Muscle layer of duodenum (tissue), 2 donors: ENCODE measurements at regions not wholly inside any gene's neighbourhood (a gene's known extent, or its start where the extent isn't known, plus 50 kb on each side); places are given as distances from the start of the nearest gene placed in this dataset.
"Not testable (repeated sequence)": the region's sequence is repeated elsewhere in the genome, so short reads cannot be mapped to it uniquely, and the experiment has no call there.

Experiments
- H3K27ac ChIP-seq: one replicate; pipeline ENCODE4 v1.7.0; 2013; ENCODE audit warnings: mild to moderate bottlenecking, low read length
- H3K27me3 ChIP-seq: one replicate; pipeline ENCODE4 v1.7.0; 2013; ENCODE audit warnings: low read depth, mild to moderate bottlenecking, control low read depth, low read length
- H3K36me3 ChIP-seq, 2 donors: one replicate each; pipeline ENCODE4 v1.7.0; 2013; ENCODE audit warnings: low read length in 2 of 2, control low read depth in 1 of 2, mild to moderate bottlenecking in 1 of 2; ENCODE audit not compliant: insufficient read depth in 2 of 2, control insufficient read depth in 1 of 2
- H3K4me1 ChIP-seq, 2 donors: one replicate each; pipeline ENCODE4 v1.7.0; 2013; ENCODE audit warnings: low read length in 2 of 2, mild to moderate bottlenecking in 2 of 2, control low read depth in 1 of 2, moderate library complexity in 1 of 2; ENCODE audit not compliant: insufficient read depth in 2 of 2, control insufficient read depth in 1 of 2
- H3K4me3 ChIP-seq, 2 donors: one replicate each; pipeline ENCODE4 v1.7.0; 2013; ENCODE audit warnings: low read length in 2 of 2, low read depth in 1 of 2, mild to moderate bottlenecking in 1 of 2
- H3K9me3 ChIP-seq, 2 donors: one replicate each; pipeline ENCODE4 v1.7.0; 2013; ENCODE audit warnings: low read length in 2 of 2, control low read depth in 1 of 2, mild to moderate bottlenecking in 1 of 2; ENCODE audit not compliant: control insufficient read depth in 1 of 2
- donor health status: healthy.

DNA sequence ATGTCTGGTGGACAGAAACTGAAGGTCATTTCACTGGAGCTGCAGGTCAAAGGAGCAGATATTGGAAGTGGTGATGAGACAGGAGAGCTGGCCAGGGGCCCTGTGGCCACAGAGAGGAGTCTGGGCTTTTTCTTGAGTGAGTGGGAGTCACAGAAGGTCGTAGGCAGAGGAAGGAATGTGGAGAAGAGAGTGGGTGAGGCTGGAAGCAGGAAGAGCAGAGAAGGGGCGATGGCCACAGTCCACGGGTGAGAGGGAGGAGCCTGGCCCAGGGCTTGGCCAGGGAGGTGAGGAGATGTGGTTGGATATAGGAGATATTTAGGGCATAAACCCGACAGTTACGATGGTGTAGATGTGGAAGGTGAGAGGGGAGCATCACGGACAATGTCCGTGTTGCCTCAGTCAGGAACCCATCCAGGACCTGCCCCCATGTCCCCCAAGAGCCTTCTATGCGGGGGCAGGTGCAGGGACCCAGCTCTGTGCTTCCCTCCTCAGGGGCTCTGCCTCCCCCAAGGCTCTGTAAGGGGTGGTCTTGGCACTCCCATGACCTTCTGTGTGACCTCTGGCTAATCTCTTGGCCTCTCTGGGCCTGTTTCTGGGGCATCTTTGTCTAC lies 150.5 kb upstream of the PTPN1 start:
- no peaks in the 10 kb centered on the region for H3K27me3 ChIP-seq
- no peak overlapping the region for H3K27ac ChIP-seq
- no peaks in the 10 kb centered on the region for H3K36me3 ChIP-seq
- H3K4me1 ChIP-seq, result no peaks in the 10 kb centered on the region
- no peaks in the 10 kb centered on the region for H3K9me3 ChIP-seq
- H3K4me3 ChIP-seq, result no peak overlapping the region

GRCh38 chr20:50360218-50360672 lies 149.9 kb upstream of the PTPN1 start:
- no peaks in the 10 kb centered on the region for H3K36me3 ChIP-seq
- no peaks in the 10 kb centered on the region for H3K9me3 ChIP-seq
- no peaks in the 10 kb centered on the region for H3K4me1 ChIP-seq
- no peak overlapping the region for H3K4me3 ChIP-seq
- H3K27ac ChIP-seq, result no peak overlapping the region
- no peaks in the 10 kb centered on the region for H3K27me3 ChIP-seq

DNA sequence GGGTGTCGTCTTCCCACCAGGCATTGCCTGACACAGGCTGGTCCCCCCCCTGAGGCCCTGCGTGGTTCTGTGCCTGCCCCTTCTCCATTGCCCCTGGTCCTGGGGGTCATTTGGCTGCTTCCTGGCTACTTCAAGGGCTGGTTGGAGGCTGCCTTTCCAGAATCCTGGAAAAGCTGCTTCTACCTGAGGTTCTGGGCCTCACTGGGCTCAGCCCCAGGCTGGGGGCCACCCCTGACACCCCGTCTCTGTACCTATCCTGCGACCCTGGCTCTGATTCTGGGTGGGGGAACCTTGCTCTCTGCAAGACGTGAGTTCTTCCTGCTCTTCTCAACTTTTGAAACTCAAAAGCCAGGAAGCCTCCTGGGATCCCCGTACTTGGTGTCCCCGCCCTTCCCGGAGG lies 149.3 kb upstream of the PTPN1 start:
- no peaks in the 10 kb centered on the region for H3K4me1 ChIP-seq
- no peaks in the 10 kb centered on the region for H3K9me3 ChIP-seq
- no peaks in the 10 kb centered on the region for H3K36me3 ChIP-seq
- no peaks in the 10 kb centered on the region for H3K27me3 ChIP-seq
- H3K27ac ChIP-seq, result no peak overlapping the region
- no peak overlapping the region for H3K4me3 ChIP-seq

DNA sequence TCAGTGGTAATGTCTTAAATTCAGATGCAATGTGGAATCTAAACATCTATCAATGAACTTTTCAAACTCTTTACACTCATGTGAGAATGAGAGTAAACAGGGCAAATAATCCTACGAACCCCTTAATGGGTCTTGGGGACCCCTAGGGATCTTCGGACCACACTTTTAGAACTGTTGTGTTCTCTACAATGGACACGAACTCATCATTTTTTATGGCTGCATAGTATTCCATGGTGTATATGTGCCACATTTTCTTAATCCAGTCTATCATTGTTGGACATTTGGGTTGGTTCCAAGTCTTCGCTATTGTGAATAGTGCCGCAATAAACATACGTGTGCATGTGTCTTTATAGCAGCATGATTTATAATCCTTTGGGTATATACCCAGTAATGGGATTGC lies 148.0 kb upstream of the PTPN1 start:
- not testable (repeated sequence) for H3K27me3 ChIP-seq, H3K36me3 ChIP-seq, H3K27ac ChIP-seq, H3K4me3 ChIP-seq, H3K4me1 ChIP-seq, H3K9me3 ChIP-seq

- Histone ChIP-seq H3K9me3 (no peaks in the 10 kb centered on the region), H3K27me3 (no peaks in the 10 kb centered on the region)
Observed at GRCh38 chr20:50363027-50363426, 147.2 kb upstream of the PTPN1 start.

GRCh38 chr20:50363479-50363878 lies 146.7 kb upstream of the PTPN1 start:
- Histone ChIP-seq H3K4me1 (peaks cover 0 to 4% of the 10 kb centered on the region in 2 donors), H3K4me3 (no peak overlapping the region), H3K27ac (no peak overlapping the region), H3K36me3 (no peaks in the 10 kb centered on the region), H3K27me3 (no peaks in the 10 kb centered on the region), H3K9me3 (no peaks in the 10 kb centered on the region)

More at GRCh38 chr20:50363027-50363426, 147.2 kb upstream of the PTPN1 start:
- Histone ChIP-seq H3K27ac (no peak overlapping the region), H3K4me1 (peaks cover 0 to under 1% of the 10 kb centered on the region in 2 donors), H3K36me3 (no peaks in the 10 kb centered on the region), H3K4me3 (no peak overlapping the region)

DNA sequence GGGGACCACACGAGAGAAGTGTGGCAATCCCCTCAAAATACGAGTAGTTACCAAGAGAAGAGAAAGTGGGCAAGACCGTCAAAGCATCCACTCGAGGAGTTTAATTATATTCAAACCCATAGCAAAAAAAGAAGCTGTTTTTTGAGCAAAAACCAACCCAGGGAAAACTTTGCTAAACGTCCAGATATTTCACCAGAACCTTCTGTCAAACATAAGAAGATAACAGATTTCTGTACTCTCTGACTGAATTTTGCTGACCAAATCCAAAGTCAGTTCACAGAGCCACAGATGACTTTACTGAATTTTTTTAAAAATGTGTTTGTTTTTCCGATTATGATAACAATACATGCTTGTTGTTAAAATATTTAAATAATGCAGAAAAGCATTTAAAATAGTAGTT lies 145.6 kb upstream of the PTPN1 start:
- Histone ChIP-seq H3K9me3 (no peaks in the 10 kb centered on the region), H3K4me1 (peaks cover 0 to 4% of the 10 kb centered on the region in 2 donors), H3K27ac (no peak overlapping the region), H3K4me3 (no peak overlapping the region), H3K36me3 (no peaks in the 10 kb centered on the region), H3K27me3 (no peaks in the 10 kb centered on the region)

DNA sequence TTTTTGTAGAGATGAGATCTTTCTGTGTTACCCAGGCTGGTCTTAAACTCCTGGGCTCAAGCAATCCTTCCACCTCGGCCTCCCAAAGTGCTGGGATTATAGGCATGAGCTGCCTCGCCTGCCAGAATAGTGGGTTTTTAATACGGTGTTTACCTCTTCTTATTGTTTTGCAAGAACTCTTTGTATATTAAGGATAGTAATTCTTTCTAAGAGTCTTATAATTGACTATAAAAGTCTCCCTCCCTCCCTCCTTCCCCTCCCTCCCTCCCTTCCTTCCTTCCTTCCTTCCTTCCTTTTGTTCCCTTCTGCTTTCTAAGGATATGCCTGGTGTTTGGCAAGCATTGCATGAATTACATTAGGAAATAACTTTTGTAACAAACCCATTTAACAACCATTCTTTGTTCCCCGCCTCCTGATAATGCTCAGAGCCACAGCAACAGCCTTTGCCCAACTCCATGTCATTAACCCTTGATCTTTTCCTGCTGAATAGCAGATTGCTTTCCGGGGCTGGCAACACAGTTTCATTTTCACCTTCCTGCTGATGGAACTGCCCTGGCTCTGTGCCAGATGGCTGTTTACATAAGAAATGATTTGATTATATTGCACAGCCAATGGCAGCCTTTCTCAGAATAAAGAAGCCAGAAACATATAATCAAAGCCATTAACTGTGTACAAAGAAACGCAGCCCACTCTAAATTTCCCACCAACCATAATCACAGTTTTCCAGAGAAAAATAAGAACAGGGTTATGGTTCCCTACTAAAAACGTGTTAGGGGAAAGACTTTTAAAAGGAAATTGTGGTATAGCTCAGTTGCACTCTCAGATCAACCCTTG lies 143.7 kb upstream of the PTPN1 start:
- Histone ChIP-seq H3K27me3 (no peaks in the 10 kb centered on the region), H3K4me1 (peaks cover 0 to 4% of the 10 kb centered on the region in 2 donors), H3K27ac (peak overlapping the region; percentile 45)

GRCh38 chr20:50367104-50367674 lies 143.0 kb upstream of the PTPN1 start:
- H3K36me3 ChIP-seq, result no peaks in the 10 kb centered on the region
- peaks cover 0 to 4% of the 10 kb centered on the region in 2 donors for H3K4me1 ChIP-seq
- no peaks in the 10 kb centered on the region for H3K27me3 ChIP-seq
- no peaks in the 10 kb centered on the region for H3K9me3 ChIP-seq
- peak overlapping the region; percentile 45 for H3K27ac ChIP-seq
- no peak overlapping the region for H3K4me3 ChIP-seq

More for the DNA sequence above, 143.7 kb upstream of the PTPN1 start:
- H3K9me3 ChIP-seq, result no peaks in the 10 kb centered on the region
- no peak overlapping the region for H3K4me3 ChIP-seq
- H3K36me3 ChIP-seq, result no peaks in the 10 kb centered on the region

DNA sequence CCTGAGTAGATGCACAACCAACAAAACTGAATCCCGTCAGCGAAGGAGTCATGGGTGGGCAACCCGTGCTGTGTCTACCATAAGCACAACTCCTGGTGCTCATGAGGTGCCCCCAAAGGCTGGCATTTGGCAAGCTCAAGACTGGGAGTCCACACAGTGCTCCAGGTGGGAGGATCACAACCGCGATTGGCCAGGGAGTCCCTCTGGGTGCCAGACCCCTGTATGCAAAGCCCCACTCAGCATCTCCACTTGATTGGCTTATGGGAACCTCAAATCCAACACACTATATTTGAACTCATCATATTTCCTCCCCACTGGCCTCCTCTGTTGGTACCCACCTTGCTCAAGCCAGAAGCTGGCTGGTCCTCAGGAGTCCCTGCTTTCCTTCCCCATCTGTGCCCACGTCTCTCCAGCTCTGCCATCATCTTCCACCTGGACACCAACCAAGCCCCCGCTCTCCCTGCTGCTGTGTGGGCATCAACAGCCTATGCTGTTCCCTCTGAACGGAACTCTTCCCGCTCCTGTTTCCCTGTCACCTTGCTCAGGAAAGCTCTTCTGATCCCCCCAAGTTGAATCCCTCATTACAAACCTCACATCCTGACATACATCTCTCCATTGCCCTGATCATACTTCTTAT lies 142.3 kb upstream of the PTPN1 start:
- no peaks in the 10 kb centered on the region for H3K36me3 ChIP-seq
- no peak overlapping the region for H3K27ac ChIP-seq
- no peaks in the 10 kb centered on the region for H3K9me3 ChIP-seq
- peaks cover 0 to 4% of the 10 kb centered on the region in 2 donors for H3K4me1 ChIP-seq
- H3K4me3 ChIP-seq, result no peak overlapping the region
- no peaks in the 10 kb centered on the region for H3K27me3 ChIP-seq

DNA sequence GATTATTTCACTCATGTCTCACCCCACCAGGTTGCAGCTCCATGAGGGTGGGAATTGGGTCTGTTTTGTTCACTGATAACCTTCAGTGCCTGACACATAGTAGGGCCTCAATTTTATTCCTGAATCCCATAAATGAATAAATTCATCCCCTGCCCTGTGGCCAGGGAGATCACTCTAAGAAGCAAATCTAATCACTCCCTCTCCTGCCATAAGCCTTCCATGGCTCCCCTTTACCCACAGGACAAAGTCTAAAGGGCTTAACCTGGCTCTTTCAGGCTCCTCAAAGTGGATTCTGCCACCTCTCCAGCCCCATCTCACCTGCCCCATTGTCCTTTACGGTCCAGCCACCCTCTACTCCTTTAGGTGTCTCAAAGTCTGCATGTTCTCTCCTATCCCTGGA lies 141.8 kb upstream of the PTPN1 start:
- Histone ChIP-seq H3K27ac (peak overlapping the region; percentile 55), H3K27me3 (no peaks in the 10 kb centered on the region), H3K4me1 (peaks cover 0 to 4% of the 10 kb centered on the region in 2 donors), H3K36me3 (no peaks in the 10 kb centered on the region), H3K4me3 (no peak overlapping the region), H3K9me3 (no peaks in the 10 kb centered on the region)
